ENCODE measurements at regions not wholly inside any gene's neighbourhood (a gene's known extent, or its start where the extent isn't known, plus 50 kb on each side); places are given as distances from the start of the nearest gene placed in this dataset.
A peak's percentile ranks its signal among the peaks of the same experiment; 100 is the strongest.

DNA sequence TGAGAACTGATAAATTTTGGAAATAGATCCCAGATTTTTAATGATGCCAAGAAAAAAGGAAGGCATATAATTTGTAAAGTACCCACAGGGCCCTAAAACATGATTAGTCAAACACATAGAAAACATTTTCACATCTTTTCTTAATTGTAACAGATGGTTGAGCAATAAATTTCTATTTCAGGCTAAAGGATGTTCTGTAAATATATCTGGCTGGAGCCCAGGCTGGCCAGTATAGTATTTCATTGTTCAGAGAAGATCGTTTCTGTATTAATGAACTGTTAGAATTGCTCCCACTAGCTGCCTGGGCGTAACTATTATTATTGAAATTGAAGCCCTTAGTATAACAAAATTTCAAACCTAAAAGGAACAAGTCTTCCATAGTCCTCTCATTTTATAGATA is 105.3 kb upstream of the SMC2 start:
- no peak for ATAC-seq (ENCODE audit: low read depth in 2 of 2)
- Mint-ChIP-seq H3K27ac (no peak overlapping the region), H3K4me1 (no peaks in the 10 kb centered on the region), H3K9me3 (peaks cover 0 to 4% (median 0%) of the 10 kb centered on the region in 7 donors), H3K27me3 (no peaks in the 10 kb centered on the region), H3K36me3 (no peaks in the 10 kb centered on the region), H3K4me3 (no peak overlapping the region)
- no peak for DNase-seq

DNA sequence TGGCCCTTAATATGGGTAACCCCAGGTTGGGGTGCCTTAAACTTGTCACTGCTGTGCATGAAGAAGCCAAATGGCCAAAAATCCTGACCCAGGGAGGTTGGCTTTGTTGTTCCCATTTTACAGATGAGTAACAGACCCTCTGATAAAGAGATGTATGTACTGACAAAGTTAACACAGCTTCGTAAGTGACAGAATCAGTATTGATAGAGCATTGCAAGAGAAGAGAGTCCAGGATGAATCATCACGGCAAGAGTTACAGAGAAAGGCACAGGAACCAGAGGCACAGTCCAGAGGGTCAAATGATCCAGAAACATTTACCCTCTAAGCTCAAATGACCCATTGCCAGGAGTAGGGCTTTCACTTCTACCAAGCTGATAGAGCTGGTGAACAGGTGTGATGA is 103.8 kb upstream of the SMC2 start:
- no peaks in the 10 kb centered on the region for H3K4me1 Mint-ChIP-seq
- ATAC-seq (ENCODE audit: low read depth in 2 of 2) (no peak), DNase-seq (no peak)
- no peak overlapping the region for H3K4me3 Mint-ChIP-seq
- no peaks in the 10 kb centered on the region for H3K27me3 Mint-ChIP-seq
- H3K36me3 Mint-ChIP-seq, result no peaks in the 10 kb centered on the region
- H3K27ac Mint-ChIP-seq, result peak overlapping the region in 1 of 6 donors; percentile 15
- H3K9me3 Mint-ChIP-seq, result no peaks in the 10 kb centered on the region

DNA sequence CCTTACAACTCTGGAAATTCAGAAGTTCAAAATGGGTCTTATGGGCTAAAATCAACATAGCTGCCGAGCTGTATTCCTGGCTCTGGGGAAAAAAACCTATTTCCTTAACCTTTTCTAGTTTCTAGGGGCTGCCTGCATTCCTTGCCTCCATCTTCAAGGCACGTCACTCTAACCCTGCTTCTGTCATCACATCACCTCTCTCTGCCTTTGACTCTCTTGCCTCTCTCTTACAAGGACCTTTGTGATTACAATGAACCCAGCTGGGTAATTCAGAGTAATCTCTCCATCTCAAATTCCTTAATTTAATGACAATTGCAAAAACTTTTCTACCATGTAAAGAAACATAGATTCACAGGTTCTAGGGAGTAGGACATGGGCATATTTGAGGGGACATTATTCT is 103.1 kb upstream of the SMC2 start:
- ATAC-seq (ENCODE audit: low read depth in 2 of 2) (no peak), DNase-seq (no peak)
- no peaks in the 10 kb centered on the region for H3K4me1 Mint-ChIP-seq
- no peaks in the 10 kb centered on the region for H3K36me3 Mint-ChIP-seq
- no peaks in the 10 kb centered on the region for H3K27me3 Mint-ChIP-seq
- no peak overlapping the region for H3K27ac Mint-ChIP-seq
- H3K4me3 Mint-ChIP-seq, result no peak overlapping the region
- H3K9me3 Mint-ChIP-seq, result no peaks in the 10 kb centered on the region

DNA sequence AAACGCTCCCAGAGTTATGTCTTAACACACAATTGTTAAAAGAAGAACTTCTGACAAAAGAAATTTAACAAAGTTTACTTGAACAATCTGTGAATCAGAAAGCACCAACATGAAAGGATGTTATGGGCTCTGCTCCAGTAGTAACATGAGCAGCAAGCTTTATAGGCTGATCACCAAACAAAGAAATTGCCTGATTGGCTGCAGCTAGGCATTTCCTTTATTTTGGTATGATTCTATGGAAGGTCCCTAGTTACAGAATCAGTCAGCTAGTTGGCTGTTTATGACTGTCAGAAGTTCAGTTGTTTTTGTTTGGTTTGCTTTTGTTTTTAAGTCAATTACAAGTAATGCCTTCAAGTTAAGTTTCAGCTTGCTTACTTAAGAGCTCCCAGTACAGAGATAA is 102.4 kb upstream of the SMC2 start:
- H3K27ac Mint-ChIP-seq, result peak overlapping the region in 1 of 6 donors; percentile 66
- ATAC-seq (ENCODE audit: low read depth in 2 of 2) (no peak), DNase-seq (no peak)
- H3K9me3 Mint-ChIP-seq, result no peaks in the 10 kb centered on the region
- no peaks in the 10 kb centered on the region for H3K36me3 Mint-ChIP-seq
- no peaks in the 10 kb centered on the region for H3K4me1 Mint-ChIP-seq
- no peak overlapping the region for H3K4me3 Mint-ChIP-seq
- H3K27me3 Mint-ChIP-seq, result no peaks in the 10 kb centered on the region

DNA sequence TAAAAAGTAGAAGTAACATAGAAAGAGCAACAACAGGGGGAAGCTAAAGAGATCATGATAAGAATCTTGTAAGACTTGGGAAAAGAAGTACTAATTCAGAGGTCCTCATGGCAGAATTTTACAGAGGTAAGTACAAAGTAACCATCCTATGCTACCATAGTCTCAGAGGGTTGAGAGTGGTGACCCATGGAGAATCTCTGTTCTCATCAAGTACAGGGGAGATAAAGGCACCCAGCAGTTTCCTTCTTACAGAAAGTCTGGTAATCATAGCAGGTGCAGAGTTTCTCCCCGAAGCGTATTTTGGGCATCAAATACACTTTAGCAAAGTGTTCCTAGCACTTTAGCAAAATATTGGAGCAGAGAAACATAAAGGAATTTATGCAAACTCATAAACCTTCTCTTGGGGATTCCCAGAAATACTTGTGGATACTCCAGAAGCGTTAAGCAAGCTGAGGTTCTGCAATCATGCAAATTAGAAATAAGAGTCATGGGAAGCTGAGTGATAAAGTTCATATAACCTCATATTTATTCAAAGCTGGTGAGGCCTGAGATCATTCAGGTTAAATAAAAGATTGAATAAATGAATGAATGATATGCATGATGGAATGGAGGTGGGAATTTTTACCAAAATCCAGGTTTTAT is 101.0 kb upstream of the SMC2 start:
- Mint-ChIP-seq H3K27me3 (no peaks in the 10 kb centered on the region), H3K27ac (no peak overlapping the region), H3K36me3 (no peaks in the 10 kb centered on the region), H3K9me3 (no peaks in the 10 kb centered on the region), H3K4me3 (no peak overlapping the region), H3K4me1 (no peaks in the 10 kb centered on the region)
- DNase-seq (no peak), ATAC-seq (ENCODE audit: low read depth in 2 of 2) (no peak)

DNA sequence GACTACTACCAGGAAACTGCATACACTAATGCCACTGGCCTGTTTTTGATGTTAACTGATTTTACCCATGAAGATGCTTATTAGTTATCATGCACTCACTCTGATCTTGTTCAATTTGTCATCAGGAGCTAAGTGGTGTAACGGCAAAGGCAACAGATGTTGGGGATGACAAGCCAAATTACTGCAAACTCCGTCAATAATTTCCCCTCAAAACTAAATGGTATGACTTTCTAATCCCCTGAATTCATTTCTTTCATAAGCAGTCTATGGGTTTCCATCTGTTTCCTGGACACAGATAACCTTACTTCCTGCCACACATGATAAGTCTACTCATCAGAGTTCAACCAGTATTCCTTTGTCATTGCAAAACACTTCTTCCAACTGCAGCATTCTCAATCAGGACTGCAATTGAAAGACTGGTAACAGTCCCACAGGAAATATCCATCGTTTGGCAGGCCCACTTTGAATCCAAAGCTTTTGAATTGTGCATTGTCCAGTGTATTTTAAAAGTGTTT is 96.2 kb upstream of the SMC2 start:
- Mint-ChIP-seq H3K27me3 (no peaks in the 10 kb centered on the region), H3K27ac (no peak overlapping the region), H3K36me3 (no peaks in the 10 kb centered on the region), H3K4me3 (no peak overlapping the region), H3K9me3 (no peaks in the 10 kb centered on the region), H3K4me1 (no peaks in the 10 kb centered on the region)
- DNase-seq (no peak), ATAC-seq (ENCODE audit: low read depth in 2 of 2) (no peak)

DNA sequence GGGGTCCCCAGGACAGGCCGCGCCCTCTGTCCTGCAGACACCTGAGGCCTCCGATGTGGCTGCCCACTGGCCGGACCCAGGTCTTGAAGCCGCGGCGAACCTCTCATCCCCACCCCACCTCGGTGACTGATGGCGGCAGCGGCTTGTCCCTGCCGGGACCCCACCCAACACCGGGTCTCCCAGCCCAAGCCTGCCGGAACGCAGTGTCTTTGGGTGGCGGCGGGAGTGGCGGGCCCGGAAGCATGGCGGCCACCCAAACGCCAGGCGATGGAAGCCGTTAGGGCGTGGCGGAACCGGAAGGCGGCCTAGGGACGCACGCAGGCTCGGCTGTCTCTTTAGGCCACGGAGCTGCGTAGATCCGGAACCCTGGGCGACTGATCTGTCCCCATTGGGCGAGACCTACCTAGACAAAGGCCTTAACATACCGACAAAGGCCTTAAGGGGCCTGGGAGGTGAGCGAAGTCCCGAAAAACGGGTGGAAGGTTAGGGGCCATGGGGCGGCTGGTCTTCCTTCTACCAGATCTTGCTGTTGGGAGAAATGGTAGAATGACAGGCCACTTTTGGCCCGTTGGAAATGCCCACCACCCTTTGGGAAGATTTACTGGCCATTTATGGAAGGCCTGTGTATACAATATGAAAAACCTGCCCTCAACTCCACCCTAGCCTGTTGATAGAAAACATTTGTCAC is 94.6 kb upstream of the SMC2 start:
- H3K27ac Mint-ChIP-seq, result no peak overlapping the region
- no peak overlapping the region for H3K4me3 Mint-ChIP-seq
- H3K27me3 Mint-ChIP-seq, result no peaks in the 10 kb centered on the region
- ATAC-seq (ENCODE audit: low read depth in 2 of 2), result no peak
- DNase-seq, result no peak
- H3K36me3 Mint-ChIP-seq, result no peaks in the 10 kb centered on the region
- H3K4me1 Mint-ChIP-seq, result no peaks in the 10 kb centered on the region
- H3K9me3 Mint-ChIP-seq, result no peaks in the 10 kb centered on the region

DNA sequence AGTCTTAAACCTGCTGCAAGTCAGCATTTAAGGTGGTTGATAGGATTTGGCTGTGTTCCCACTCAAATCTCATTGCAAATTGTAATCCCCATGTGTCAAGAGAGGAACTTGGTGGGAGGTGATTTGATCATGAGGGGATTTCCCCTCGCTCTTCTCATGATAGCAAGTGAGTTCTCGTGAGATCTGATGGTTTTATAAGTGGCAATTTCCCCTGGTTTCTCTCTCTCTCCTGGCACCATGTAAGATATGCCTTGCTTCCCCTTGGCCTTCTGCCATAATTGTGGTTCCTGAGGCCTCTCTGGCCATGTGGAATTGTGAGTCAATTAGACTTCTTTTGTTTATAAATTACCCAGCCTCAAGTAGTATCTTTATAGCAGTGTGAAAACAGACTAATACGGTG is 84.3 kb upstream of the SMC2 start:
- H3K36me3 Mint-ChIP-seq, result no peaks in the 10 kb centered on the region
- H3K4me3 Mint-ChIP-seq, result no peak overlapping the region
- no peaks in the 10 kb centered on the region for H3K27me3 Mint-ChIP-seq
- DNase-seq (no peak), ATAC-seq (ENCODE audit: low read depth in 2 of 2) (no peak)
- H3K27ac Mint-ChIP-seq, result no peak overlapping the region
- H3K4me1 Mint-ChIP-seq, result no peaks in the 10 kb centered on the region
- peaks cover 0 to 7% (median 0%) of the 10 kb centered on the region in 7 donors for H3K9me3 Mint-ChIP-seq

DNA sequence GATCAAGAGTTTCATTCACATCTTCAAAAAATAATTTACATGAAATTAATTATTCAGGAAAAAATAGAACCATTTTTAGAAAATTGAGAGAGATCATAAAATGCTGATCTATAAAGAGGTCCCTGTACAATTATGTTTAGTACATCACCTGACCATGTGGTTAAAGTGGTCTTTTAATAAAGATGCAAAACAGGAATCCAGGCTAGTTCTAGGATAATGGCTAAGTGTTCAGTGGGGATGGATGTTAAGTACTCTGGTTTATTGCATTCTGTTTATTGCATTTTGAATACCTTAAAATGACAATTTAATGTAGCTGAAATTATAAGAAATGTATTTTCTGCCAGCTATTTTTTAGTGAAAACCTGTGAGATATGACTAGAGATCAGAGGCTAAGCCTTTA is 72.0 kb upstream of the SMC2 start:
- Mint-ChIP-seq H3K27ac (no peak overlapping the region), H3K4me1 (peaks cover 0 to 2% (median 0%) of the 10 kb centered on the region in 3 donors), H3K4me3 (no peak overlapping the region), H3K36me3 (no peaks in the 10 kb centered on the region), H3K9me3 (peaks cover 0 to 6% (median 0%) of the 10 kb centered on the region in 7 donors), H3K27me3 (peaks cover 0 to 4% (median 0%) of the 10 kb centered on the region in 3 donors)
- DNase-seq (no peak), ATAC-seq (ENCODE audit: low read depth in 2 of 2) (no peak)

DNA sequence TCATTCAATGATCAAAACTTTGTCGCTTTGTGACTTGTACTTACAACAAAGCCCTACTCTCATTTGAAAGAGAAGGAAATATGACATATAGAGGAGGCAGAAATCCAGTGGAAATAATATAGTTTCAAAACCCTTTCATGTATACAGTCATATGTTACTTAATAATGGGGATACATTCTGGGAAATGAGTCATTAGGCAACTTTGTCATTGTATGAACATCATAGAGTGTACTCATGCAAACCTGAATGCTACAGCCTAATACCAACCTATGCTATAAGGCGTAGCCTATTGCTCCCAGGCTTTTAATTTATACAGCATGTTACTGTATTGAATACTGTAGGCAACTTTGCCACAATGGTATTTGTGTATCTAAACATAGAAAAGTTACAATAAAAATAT is 69.0 kb upstream of the SMC2 start:
- no peak overlapping the region for H3K4me3 Mint-ChIP-seq
- H3K27me3 Mint-ChIP-seq, result peaks cover 0 to 4% (median 0%) of the 10 kb centered on the region in 3 donors
- ATAC-seq (ENCODE audit: low read depth in 2 of 2), result no peak
- H3K27ac Mint-ChIP-seq, result no peak overlapping the region
- peaks cover 0 to 12% (median 10%) of the 10 kb centered on the region in 3 donors for H3K4me1 Mint-ChIP-seq
- peaks cover 0 to 5% (median 0%) of the 10 kb centered on the region in 7 donors for H3K9me3 Mint-ChIP-seq
- no peaks in the 10 kb centered on the region for H3K36me3 Mint-ChIP-seq
- no peak for DNase-seq

DNA sequence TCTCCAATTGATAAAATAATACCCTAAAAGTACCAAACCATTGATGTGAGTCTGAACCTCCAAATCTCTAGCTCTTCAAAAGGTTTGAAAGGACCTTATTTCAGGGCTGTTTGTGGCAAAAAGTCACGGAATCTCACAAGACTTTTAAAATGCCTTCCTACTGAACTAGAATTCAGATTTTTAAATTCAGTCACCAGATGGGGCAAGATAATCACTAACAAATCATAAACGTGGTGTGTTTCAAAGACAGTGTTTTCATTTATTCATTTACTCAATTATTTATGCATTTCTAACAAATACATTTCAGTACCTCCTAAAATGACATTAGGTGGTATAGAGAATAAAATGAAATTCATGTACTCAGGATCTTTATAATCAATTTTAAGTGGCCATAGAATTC is 68.2 kb upstream of the SMC2 start:
- Mint-ChIP-seq H3K9me3 (peaks cover 0 to under 1% (median 0%) of the 10 kb centered on the region in 7 donors), H3K27ac (no peak overlapping the region), H3K36me3 (no peaks in the 10 kb centered on the region), H3K4me3 (no peak overlapping the region), H3K27me3 (peaks cover 0 to 4% (median 0%) of the 10 kb centered on the region in 3 donors), H3K4me1 (peaks cover 0 to 12% (median 10%) of the 10 kb centered on the region in 3 donors)
- ATAC-seq (ENCODE audit: low read depth in 2 of 2) (no peak), DNase-seq (no peak)

DNA sequence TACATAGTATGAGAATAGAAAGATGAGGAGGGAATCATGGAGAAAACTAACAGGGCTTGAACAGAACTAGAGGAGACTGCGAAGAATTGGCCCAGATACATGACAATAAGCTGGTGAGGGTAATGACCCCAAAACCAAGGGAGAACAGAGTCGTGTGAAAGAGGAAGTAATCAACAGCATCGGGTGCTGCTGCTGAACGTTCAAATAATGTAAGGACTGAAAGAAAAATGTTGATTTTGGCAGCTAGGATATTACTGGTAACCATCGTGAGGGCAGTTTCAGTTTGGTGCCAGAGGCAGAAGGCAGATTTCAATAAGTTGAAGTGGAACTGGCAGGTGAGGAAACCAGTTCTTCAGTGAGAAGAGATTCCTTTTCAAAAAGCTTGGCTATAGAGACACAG is 66.8 kb upstream of the SMC2 start:
- no peaks in the 10 kb centered on the region for H3K27me3 Mint-ChIP-seq
- H3K4me3 Mint-ChIP-seq, result no peak overlapping the region
- peak overlapping the region in 1 of 6 donors; percentile 36 for H3K27ac Mint-ChIP-seq
- H3K9me3 Mint-ChIP-seq, result no peaks in the 10 kb centered on the region
- ATAC-seq (ENCODE audit: low read depth in 2 of 2), result peak; percentile 49 to 60
- H3K4me1 Mint-ChIP-seq, result peaks cover 0 to 12% (median 10%) of the 10 kb centered on the region in 3 donors
- DNase-seq, result no peak
- no peaks in the 10 kb centered on the region for H3K36me3 Mint-ChIP-seq

DNA sequence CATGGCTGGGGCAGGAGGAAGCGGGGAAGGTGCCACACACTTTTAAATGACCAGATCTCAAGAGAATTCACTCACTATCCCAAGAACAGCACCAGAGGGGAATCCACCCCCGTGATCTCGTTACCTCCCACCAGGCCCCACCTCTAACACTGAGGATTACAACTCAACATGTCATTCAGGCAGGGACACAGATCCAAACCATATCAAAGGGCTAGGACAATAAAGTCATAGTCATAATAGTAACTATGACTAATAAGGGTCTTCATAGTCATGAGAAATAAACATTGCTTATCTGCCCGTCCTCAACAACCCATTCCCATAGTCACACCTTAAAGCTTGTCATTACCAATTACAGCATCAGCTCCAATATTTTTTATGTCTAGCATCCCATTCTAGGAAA is 65.3 kb upstream of the SMC2 start:
- Mint-ChIP-seq H3K4me3 (no peak overlapping the region), H3K27ac (no peak overlapping the region), H3K9me3 (no peaks in the 10 kb centered on the region), H3K36me3 (no peaks in the 10 kb centered on the region), H3K4me1 (peaks cover 0 to 12% (median 10%) of the 10 kb centered on the region in 3 donors), H3K27me3 (no peaks in the 10 kb centered on the region)
- DNase-seq (no peak), ATAC-seq (ENCODE audit: low read depth in 2 of 2) (no peak)

Data from naive B cell (primary cell).